ENCODE measurements at regions not wholly inside any gene's neighbourhood (a gene's known extent, or its start where the extent isn't known, plus 50 kb on each side); places are given as distances from the start of the nearest gene placed in this dataset.

DNA sequence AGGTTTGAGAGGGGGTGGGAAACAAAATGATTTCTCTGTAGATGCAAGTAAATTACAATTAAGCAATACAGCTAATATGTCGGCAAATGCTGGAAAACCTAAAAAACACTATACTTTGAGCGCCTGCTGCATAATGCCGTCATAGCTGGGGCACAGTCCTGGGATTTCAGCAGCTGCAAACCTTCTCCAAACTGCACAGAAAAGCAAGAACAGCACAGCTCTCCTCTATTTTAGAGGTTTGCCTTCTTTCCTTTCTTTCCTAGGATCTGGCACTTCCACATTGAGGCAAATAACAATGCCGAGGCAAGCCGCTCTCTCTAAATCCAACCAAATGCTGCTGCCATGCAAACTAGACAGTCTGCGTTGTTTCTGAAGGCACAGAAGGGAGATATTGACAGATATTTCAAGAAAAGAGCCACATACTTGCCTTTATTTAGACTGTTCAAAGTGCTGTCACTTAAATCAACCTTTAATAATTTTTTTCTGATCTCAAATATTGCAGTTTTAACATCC is 287.1 kb upstream of the G2E3 start:
- Histone ChIP-seq H3K79me1 (ENCODE audit: insufficient read depth, low read depth, low read length, poor library complexity, severe bottlenecking) (no peaks in the 10 kb centered on the region), H3K79me2 (ENCODE audit: insufficient read depth, low read length) (no peaks in the 10 kb centered on the region), H2AK5ac (ENCODE audit: insufficient read length, low read length) (no peak overlapping the region), H3K23me2 (ENCODE audit: insufficient read length, low read depth, low read length, poor library complexity, severe bottlenecking) (no peaks in the 10 kb centered on the region), H3K18ac (ENCODE audit: insufficient read length, low read depth, low read length) (no peak overlapping the region), H3K27ac (ENCODE audit: insufficient read length, low read depth, low read length) (no peak overlapping the region), H3K4ac (ENCODE audit: low read depth, low read length) (no peak overlapping the region), H3K4me2 (ENCODE audit: insufficient read depth, insufficient read length, low read length) (no peak overlapping the region), H3K23ac (ENCODE audit: insufficient read length, low read depth, low read length) (no peak overlapping the region), H2BK20ac (ENCODE audit: low read depth, low read length, poor library complexity, severe bottlenecking) (no peak overlapping the region), H4K91ac (ENCODE audit: insufficient read length, low read depth, low read length) (no peak overlapping the region), H4K20me1 (ENCODE audit: control insufficient read depth, insufficient read depth, insufficient read length) (no peaks in the 10 kb centered on the region), H3T11ph (ENCODE audit: low read length) (no peak overlapping the region), H2BK120ac (ENCODE audit: low read depth, low read length, poor library complexity, severe bottlenecking) (no peak overlapping the region), H3K27me3 (ENCODE audit: insufficient read depth, low read length) (no peaks in the 10 kb centered on the region), H3K14ac (ENCODE audit: insufficient read depth, low read length) (no peak overlapping the region), H2BK5ac (ENCODE audit: insufficient read length, low read length) (no peak overlapping the region), H4K5ac (ENCODE audit: insufficient read length, low read depth, low read length) (no peak overlapping the region), H3K4me1 (ENCODE audit: insufficient read depth, low read length) (no peaks in the 10 kb centered on the region; the same call in 1 of the 2 replicates), H2AFZ (ENCODE audit: low read length) (no peak overlapping the region), H3K56ac (ENCODE audit: insufficient read length, low read depth, low read length) (no peak overlapping the region), H3K9me3 (ENCODE audit: control insufficient read depth, low read depth, low read length) (no peaks in the 10 kb centered on the region), H2BK15ac (ENCODE audit: low read depth, low read length) (no peak overlapping the region), H2BK12ac (ENCODE audit: insufficient read length, low read depth, low read length) (no peak overlapping the region), H3K9ac (ENCODE audit: extremely low read depth, insufficient read length, low read length) (no peak overlapping the region), H4K8ac (replicated peaks; ENCODE audit: insufficient read length, low read depth, low read length) (no peak overlapping the region)
- H3K4me3 Mint-ChIP-seq = no peak overlapping the region
- WGBS (ENCODE audit: extremely low coverage, insufficient read length, low lambda C conversion rate) = no CpG with 5 or more reads among the region's 6 CpGs
- H3K9me3 Mint-ChIP-seq = no peaks in the 10 kb centered on the region
- H3K27me3 Mint-ChIP-seq (ENCODE audit: low read depth) = peaks cover 8% of the 10 kb centered on the region
- no peaks in the 10 kb centered on the region for H3K36me3 Mint-ChIP-seq (ENCODE audit: insufficient read depth in 1 of 3, low read depth in 3 of 3)
- TF ChIP-seq, protein P1, sequence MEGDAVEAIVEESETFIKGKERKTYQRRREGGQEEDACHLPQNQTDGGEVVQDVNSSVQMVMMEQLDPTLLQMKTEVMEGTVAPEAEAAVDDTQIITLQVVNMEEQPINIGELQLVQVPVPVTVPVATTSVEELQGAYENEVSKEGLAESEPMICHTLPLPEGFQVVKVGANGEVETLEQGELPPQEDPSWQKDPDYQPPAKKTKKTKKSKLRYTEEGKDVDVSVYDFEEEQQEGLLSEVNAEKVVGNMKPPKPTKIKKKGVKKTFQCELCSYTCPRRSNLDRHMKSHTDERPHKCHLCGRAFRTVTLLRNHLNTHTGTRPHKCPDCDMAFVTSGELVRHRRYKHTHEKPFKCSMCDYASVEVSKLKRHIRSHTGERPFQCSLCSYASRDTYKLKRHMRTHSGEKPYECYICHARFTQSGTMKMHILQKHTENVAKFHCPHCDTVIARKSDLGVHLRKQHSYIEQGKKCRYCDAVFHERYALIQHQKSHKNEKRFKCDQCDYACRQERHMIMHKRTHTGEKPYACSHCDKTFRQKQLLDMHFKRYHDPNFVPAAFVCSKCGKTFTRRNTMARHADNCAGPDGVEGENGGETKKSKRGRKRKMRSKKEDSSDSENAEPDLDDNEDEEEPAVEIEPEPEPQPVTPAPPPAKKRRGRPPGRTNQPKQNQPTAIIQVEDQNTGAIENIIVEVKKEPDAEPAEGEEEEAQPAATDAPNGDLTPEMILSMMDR (conservative IDR thresholded peaks at IDR 0.05) = no peak
- DNase-seq = no peak
- H3K4me1 Mint-ChIP-seq = peaks cover 9 to 16% of the 10 kb centered on the region in 2 experiments
- no peak overlapping the region for H3K27ac Mint-ChIP-seq

Measured in H9 (cell line).